ENCODE measurements at regions not wholly inside any gene's neighbourhood (a gene's known extent, or its start where the extent isn't known, plus 50 kb on each side); places are given as distances from the start of the nearest gene placed in this dataset.

- no peak overlapping the region for H3K4me3 ChIP-seq (ENCODE audit: low read depth, poor library complexity, severe bottlenecking)
- intact Hi-C loops (cut with DNase I; ENCODE audit: low total_unique reads) = no loop called here
- peak; percentile 68 to 88 for DNase-seq (ENCODE audit: low spot score in 2 of 2)
- TF ChIP-seq POLR2A (IDR thresholded peaks at IDR 0.05) (no peak), CTCF (IDR thresholded peaks at IDR 0.05) (no peak)
- 26 to 29% methylated on average over 2 of the region's 2 CpGs for WGBS, 2 donors
Observed at GRCh38 chr3:61358364-61358763, 107.1 kb upstream of the FHIT start.

DNA sequence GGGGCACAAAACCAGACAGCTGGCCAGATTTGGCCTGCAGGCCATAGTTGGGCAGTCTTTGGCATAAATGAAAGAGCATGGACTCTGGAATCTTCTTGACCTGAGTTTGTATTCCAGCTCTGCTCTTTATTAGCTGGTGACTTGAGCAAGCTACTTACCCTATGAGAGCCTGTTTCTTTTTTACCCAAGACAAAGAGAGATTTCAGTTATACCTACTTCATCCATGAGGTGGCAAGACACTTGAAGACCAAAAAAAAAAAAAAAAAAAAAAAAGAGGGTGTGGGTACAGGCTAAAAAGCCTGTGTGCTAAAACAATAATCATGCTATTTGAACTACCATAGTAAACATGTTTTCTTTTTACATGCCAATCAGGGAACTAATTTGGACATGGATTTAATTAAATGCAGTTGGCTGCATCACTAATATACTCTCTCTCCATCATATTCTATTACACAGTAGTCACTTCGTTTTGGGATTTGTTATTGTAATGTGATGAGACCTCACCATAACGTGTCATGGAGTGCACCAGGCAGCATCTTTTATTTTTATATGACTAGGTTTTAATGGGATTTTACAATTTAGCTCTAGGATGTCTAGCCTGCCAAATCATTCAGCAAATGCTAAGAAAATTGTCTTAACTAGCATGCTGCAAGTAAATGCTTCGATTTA, 109.2 kb upstream of the FHIT start:
- intact Hi-C loops (cut with DNase I; ENCODE audit: low total_unique reads) = no loop called here
- 51 to 63% methylated on average over 3 of the region's 3 CpGs for WGBS, 2 donors
- TF ChIP-seq CTCF (IDR thresholded peaks at IDR 0.05) (no peak), POLR2A (IDR thresholded peaks at IDR 0.05) (no peak)
- no peak for DNase-seq (ENCODE audit: low spot score in 2 of 2)
- no peak overlapping the region for H3K4me3 ChIP-seq (ENCODE audit: low read depth, poor library complexity, severe bottlenecking)

- H3K4me3 ChIP-seq (ENCODE audit: low read depth, poor library complexity, severe bottlenecking) = no peak overlapping the region
- TF ChIP-seq CTCF (IDR thresholded peaks at IDR 0.05) (no peak), POLR2A (IDR thresholded peaks at IDR 0.05) (no peak)
- WGBS, 2 donors = 83 to 90% methylated on average over 2 of the region's 2 CpGs
- no peak for DNase-seq (ENCODE audit: low spot score in 2 of 2)
- intact Hi-C loops (cut with DNase I; ENCODE audit: low total_unique reads) = no loop called here
Observed at GRCh38 chr3:61369678-61370077, 118.4 kb upstream of the FHIT start.

DNA sequence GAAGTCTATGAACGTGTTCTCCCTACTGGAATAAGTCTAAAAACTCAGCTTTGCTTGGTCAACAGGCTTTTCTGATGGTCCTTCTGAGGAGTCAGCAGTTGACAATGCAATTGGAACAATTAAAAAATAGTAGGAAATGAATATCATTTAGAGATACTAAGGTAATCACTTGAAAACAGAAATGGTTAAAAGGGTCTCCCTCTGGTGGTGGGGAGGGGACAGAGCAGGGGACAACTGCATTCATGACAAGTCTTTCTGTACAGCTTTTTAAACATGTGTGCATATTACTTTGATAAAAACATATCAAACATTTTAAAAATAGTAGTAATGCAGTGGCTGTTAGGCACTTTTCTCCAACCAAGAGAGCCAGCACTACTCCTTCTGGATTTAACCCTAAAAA, 119.9 kb upstream of the FHIT start:
- no peak for DNase-seq (ENCODE audit: low spot score in 2 of 2)
- intact Hi-C loops (cut with DNase I; ENCODE audit: low total_unique reads) = no loop called here
- H3K4me3 ChIP-seq (ENCODE audit: low read depth, poor library complexity, severe bottlenecking) = no peak overlapping the region
- TF ChIP-seq POLR2A (IDR thresholded peaks at IDR 0.05) (no peak), CTCF (IDR thresholded peaks at IDR 0.05) (no peak)
- WGBS, 2 donors = 82 to 89% methylated on average over 1 of the region's 1 CpG

- no peak for DNase-seq (ENCODE audit: low spot score in 2 of 2)
- WGBS, 2 donors = 94 to 100% methylated on average over 1 of the region's 1 CpG
- TF ChIP-seq POLR2A (IDR thresholded peaks at IDR 0.05) (no peak), CTCF (IDR thresholded peaks at IDR 0.05) (no peak)
- intact Hi-C loops (cut with DNase I; ENCODE audit: low total_unique reads) = no loop called here
- H3K4me3 ChIP-seq (ENCODE audit: low read depth, poor library complexity, severe bottlenecking) = no peak overlapping the region
Observed at GRCh38 chr3:61372723-61373122, 121.5 kb upstream of the FHIT start.

- 72 to 76% methylated on average over 1 of the region's 1 CpG for WGBS, 2 donors
- H3K4me3 ChIP-seq (ENCODE audit: low read depth, poor library complexity, severe bottlenecking) = no peak overlapping the region
- intact Hi-C loops (cut with DNase I; ENCODE audit: low total_unique reads) = no loop called here
- TF ChIP-seq POLR2A (IDR thresholded peaks at IDR 0.05) = no peak
- TF ChIP-seq CTCF (IDR thresholded peaks at IDR 0.05) = no peak
- DNase-seq (ENCODE audit: low spot score in 2 of 2) = no peak
Observed at GRCh38 chr3:61378311-61378710, 127.1 kb upstream of the FHIT start.

Data from lower leg skin (tissue), 4 donors.